Activated effector memory CD4-positive, alpha-beta T cell treated with Interleukin-2 at 50 U/mL for 16 hours (primary cell): ENCODE measurements at regions not wholly inside any gene's neighbourhood (a gene's known extent, or its start where the extent isn't known, plus 50 kb on each side); places are given as distances from the start of the nearest gene placed in this dataset.

ENCODE experiments used
- DNase-seq: peaks from one replicate; pipeline ENCODE4 v3.0.0-alpha.2; 2020

DNA sequence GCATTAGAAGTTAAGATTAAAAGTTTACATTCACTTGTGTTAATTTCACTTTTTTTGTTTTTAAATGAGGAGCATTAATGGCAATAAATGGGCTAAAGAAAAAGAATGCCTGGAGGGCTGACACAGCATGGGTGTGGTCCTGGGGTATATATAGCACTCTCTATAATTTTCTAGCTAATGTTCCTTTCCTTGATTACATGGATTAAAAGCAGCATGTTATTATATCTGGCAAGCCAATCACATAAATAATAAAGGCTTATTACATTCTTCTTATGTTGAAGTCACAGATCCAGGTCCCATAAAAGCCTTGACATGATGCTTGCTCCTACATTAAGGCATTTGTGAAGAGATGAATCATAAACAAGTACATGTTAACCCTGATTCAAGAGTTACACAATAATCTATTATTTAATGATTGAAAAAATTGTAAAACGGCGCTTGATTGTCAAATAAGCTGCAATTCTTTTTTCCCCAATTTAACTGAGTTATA, 91.4 kb downstream of the LYPLAL1 start:
- DNase-seq, result no peak

DNA sequence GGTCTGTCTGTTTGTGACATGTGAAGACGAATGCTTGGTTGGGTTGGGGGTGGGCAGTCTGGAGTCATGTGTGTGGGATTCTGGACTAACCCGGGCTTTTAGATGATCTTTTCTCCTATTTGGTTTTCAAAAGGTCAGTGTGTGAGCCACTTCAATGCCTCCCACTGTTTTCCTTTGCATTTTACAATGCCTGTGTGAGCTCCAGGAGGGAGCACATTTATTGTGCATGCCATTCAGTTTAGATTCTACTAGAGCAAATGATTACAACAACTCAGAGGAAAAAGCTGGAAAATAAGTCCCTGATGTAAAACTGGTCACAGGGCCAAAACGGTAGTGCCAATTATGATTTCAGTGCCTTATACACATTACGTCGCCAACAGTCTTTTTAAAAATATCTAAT, 90.9 kb downstream of the LYPLAL1 start:
- no peak for DNase-seq
